ENCODE measurements at regions not wholly inside any gene's neighbourhood (a gene's known extent, or its start where the extent isn't known, plus 50 kb on each side); places are given as distances from the start of the nearest gene placed in this dataset.
"Not testable (repeated sequence)": the region's sequence is repeated elsewhere in the genome, so short reads cannot be mapped to it uniquely, and the experiment has no call there.

DNA sequence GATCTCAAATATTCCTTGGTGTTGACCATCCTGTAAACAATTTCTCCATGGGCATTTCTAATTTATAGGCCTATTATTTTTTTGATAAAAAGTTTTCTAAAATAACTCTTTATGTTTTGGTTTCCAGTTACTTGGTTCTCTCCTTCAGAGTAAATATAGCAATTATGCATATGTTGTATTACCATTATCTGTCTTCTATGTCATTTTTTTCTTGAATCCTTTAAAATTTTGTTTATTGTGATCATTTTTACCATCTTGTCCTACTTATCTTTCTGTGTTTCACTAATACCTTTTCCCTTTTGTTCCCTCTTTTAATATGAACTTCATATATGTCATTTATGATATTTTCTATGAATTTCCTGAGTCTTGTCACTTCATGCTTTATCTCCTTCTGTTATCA lies 341.1 kb downstream of the PDCD6IP start:
- no peak for DNase-seq

DNA sequence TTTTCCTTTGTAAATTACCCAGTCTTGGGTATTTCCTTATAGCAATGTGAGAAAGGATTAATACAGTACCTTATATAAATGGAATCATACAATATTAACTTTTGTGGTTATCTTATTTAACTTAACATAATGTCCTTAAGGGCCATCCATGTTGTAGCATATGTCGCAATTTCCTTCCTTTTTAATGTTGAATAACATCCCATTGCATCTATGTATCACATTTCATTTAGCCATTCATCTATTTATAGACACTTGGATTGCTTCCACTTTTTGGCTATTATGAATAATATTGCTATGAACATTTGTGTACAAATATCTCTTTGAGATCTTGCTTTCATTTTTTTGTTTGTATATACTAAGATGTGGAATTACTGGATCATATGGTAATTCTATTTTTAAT lies 342.2 kb downstream of the PDCD6IP start:
- no peak for DNase-seq

DNA sequence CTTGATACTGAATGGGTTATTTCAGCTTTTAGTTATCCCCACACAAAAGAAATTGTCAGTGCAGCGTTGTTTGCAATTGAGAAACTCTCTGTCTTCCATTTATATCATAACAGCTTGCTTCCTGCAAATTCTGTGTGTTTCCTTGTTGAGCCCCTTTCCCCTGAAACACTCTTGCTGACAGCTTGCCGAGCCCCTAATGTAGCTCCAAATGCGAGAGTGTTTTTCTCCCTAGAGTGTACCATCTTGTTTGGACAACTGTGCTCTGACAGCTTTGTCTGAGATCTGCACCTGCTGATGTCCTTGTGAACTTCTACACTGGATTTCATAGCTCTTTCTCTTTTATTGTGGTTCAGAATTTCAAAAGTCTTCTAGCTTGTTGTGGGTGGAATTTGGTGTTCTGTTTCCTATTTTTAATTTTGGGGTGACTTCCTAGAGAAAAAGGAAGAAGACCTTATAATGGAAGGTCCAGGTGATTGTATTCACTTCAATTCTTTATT lies 343.5 kb downstream of the PDCD6IP start:
- DNase-seq, result no peak

DNA sequence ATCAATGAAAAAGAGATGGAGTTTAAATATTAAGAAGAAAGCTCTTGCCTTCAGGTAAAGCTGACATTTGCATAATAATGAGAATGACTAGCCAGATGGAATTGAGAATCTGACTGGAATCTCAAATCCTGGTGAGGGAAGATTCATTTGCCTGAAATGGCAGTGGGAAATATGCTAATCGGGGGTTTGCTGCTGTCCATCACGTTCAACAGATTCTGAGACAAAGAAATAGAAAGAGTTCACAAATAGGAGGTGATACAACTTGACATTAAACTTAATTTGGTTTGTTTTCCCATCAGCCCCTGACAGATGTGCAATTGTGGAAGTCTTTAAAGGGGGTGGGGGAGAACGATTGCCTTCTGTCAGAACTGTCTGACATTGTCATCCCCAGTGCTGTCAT lies 347.4 kb downstream of the PDCD6IP start:
- no peak for DNase-seq

DNA sequence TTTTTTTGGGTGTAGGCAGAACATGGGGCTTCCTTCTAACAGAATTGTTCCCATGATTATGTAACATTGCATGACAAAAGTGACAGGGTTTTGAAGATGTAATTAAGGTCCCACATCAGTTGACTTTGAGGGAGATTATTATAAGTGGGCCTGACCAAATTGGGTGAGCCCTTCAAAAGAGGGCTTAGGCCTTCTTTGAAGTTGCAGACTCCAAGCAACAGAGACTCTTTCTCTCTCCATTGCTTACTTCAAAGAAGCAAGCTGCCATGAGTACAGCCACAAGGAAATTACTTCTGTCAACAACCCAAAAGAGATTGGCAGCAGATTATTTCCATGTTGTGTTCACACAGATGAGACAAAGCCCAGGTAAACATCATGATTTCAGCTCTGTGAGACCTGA lies 348.2 kb downstream of the PDCD6IP start:
- DNase-seq, result no peak

DNA sequence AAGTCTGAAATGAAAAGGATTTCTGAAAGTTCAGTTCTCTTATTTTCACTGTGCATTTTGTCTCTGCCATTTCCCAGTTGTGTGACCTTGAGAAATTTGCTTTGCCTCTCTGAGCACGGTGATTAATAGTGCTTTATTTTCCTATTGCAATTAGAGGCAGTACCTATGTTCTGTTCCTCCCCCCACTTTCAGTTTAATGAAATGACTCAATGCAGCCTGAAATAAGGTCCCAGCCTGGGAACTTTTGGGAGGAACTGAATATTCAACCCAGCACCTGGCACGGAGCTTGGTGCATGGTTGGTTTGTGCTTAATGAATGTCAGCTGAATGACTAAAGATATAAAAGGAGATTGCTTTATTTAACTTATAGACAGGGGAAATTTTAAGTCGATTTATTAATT lies 352.6 kb downstream of the PDCD6IP start:
- DNase-seq, result no peak

DNA sequence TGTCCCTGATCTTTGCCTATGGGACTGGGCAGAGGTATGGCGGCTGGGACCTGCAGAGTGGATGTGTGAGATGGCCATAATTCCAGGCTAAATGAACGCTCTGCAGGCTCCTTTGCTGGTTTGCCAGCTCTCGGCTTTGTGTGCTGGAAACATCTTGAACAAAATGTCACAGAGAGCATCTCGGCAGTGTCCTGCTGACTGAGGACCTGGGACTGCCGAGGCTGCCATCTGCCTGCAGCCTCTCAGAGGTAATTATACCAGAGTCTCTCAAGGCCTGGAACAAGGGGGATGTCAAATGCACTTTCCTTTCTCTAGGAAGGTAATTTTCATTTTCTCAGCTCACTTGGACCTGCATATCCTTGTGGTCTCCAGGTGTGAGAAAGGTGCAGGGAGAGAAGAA lies 354.2 kb downstream of the PDCD6IP start:
- DNase-seq, result no peak

DNA sequence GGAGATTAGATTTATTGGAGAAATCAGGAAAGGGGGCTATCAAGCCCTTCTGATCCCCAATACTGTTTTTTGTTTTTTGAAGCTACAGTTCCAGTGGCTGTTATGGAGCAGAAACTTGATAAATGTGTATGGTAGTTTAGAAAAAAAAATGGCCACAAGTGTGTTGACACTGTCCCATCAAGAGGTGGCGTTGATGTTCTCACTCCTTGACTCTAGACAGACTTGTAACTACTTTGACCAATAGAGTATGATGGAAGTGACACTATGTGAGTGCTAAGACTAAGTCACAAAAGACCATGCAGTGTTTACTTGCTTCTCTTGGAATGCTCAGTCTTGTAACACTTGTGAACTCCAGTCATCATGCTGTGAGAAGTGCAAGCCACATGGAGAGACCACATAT lies 356.7 kb downstream of the PDCD6IP start:
- no peak for DNase-seq

DNA sequence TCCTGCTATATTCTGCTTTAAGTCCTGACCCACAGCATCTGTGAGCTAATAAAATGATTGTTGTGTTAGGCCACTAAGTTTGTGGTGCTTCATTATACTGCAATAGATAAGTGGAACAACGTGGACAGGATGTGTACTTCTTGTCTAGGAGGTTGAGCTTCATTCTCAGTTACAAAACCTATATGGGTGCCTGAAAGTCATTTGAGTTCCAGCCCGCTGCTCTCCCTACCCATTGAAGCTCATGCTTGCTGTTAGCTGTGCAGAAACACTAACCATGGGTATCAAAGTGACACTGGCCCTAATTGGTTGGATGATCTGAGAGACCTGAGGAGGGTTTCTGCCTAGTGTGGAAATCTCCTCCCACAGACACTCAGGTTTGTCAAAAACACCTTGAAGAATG lies 357.2 kb downstream of the PDCD6IP start:
- no peak for DNase-seq

DNA sequence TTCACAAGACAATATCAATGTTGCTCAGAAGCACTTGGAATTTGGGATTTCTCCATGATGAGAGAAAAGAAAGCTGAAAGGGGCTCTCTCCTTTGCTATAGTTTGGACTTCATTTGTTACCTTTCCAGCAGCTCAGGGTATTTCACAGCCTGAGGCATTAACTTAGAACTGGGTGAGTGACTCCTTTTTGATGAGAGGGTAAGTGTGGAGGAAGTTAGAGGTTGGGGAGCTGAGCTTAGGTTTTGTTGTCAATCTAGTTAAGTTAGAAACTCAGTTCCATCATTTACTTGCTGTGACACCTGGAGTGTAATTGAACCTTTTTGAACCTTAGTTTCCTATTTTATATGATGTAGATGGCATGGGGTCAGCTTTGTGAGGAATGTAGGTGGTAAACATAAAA lies 359.1 kb downstream of the PDCD6IP start:
- no peak for DNase-seq

DNA sequence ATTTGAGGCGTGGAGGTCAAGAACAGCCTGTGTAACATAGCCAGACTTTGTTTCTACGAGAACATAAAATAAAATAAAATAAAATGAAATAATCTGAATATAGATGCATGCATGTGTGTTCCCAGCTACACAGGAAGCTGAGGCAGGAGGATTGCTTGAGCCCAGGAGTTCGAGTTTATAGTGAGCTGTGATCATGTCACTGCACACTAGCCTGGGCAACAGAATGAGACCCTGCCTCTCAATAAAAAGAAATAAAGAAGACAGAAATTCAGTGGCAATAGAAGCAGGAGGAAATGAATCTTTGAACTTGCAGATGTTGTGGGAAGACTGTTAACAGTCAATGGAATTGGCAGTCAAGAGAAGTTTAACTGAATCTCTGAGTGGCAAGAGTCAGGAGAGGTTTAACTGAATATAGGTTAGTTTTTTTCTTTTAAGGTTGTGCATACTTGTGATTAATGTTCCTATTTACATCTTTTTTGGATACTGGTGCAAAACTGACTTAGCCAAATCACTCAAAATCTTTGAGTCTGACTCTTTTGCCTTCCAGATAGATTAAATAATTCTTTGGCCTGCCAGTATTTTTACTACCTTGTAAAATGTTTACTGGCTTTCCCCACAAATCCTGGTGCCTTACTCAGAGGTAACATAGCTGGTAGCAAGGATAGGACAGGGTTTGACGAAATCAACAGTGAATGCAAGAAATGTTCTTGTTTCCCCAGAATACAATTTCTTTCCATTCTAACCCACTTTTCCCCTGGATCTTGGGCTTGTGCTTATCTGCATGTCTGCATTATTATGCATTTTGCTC lies 361.4 kb downstream of the PDCD6IP start:
- no peak for DNase-seq

DNA sequence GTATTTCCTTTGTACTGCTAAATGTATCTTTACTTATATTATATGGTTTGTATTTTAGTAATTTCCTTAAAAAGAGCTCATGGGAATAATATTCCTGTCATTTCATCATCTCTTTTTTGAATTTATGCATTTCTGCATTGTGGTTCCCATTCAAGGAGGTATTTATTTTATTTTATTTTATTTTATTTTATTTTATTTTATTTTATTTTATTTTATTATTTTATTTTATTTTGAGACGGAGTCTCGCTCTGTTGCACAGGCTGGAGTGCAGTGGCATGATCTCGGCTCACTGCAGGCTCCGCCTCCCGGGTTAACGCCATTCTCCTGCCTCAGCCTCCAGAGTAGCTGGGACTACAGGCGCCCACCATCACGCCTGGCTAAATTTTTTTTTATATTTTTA lies 371.2 kb downstream of the PDCD6IP start:
- not testable (repeated sequence) for DNase-seq

DNA sequence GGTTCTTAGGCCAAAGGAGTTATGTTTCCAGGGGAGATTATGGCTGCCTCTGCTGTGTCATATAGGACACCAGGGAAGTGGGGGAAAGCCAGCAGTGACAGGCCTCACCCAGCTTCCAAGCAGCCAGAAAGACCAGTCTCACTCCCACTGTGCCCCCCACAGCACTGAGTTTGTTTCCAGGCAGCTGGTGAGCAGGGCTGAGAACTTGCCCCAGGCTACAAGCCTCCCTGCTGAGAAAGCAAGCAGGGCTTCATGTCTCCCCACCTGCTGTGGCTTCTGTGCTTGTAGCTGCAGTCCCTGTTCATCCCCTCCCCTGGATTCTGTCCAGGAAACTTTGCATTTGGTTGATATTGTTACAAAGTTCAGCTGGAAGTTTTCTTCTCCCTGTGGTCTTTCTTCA lies 376.3 kb downstream of the PDCD6IP start:
- no peak for DNase-seq

DNA sequence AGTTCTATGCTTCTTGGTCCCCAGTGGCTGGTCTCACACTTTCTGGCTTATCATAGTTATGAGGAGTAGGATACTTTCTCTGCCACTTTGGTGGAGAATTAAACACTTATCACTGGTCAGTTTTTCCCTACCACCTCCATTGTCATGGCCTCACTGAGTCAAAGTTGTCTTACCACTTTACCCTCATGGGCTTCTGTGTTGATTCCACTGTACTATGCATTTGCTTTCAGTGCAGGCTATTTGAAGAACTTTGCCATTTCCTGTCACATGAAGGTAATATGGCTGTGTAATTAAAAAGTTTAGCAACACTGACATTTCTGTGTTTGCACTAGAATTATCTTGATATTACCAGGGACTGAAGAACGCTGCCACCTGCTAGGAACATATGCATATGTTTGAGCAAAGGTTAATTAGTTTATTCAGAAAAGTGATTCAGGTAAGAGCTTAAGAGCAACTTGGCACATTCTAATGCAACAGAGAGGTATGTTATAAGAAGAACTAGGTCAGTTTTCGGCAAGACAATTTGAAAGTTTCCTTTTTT lies 377.3 kb downstream of the PDCD6IP start:
- DNase-seq, result no peak

DNA sequence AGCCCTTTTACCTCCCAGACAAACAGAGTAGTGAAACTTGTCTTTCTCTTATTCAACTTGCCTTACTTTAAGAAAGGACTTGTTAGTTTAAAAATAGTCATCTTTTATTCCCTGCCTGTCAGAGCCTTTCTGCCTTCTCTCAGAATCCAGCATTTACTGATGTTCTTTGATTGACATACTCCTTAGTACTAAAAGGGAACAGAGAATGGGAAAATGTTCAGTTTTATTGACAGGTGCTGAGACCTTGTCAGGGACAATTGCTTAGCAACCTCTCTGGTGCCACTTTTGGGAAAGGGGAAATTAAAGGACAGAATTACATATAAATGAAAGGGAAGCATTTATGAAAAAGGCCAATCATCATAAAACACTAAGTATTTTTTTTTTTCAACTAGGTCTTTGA lies 378.3 kb downstream of the PDCD6IP start:
- DNase-seq, result no peak

DNA sequence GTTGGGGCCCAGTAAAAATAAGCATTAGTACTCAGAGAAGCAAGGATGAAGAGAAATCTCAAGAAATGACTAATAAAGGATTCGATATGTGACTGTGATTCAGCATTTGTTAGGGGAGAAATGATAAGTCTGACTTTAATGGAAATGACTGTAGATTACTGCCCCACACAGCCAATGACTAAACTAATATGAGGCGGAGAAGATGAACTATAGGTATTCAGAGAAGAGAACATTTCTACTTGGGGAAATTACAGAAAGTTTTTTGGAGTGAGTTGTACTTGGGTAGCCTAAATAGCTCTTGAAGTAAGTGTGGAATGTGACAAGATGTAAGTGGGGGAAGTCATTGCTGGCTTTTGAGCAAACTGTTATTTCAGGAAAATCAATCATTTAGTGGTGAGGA lies 380.0 kb downstream of the PDCD6IP start:
- DNase-seq, result no peak

DNA sequence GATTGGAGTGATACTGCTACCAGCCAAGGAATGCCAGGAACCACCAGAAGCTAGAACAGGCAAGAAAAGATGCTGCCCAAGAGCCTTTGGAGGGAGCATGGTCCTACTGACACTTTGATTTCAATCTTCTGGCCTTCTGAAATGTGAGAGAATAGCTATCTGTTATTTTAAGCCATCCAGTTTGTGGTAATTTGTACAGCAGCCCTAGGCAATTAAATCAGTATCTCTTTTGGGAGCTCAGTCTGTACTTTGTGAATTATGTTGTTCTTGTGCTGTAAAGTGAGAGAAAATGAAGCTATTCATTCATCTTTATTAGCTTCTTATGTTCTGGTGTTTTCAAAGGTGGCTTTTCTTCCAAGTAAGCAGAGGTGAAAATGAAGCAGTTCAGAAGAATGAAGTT lies 381.3 kb downstream of the PDCD6IP start:
- no peak for DNase-seq

DNA sequence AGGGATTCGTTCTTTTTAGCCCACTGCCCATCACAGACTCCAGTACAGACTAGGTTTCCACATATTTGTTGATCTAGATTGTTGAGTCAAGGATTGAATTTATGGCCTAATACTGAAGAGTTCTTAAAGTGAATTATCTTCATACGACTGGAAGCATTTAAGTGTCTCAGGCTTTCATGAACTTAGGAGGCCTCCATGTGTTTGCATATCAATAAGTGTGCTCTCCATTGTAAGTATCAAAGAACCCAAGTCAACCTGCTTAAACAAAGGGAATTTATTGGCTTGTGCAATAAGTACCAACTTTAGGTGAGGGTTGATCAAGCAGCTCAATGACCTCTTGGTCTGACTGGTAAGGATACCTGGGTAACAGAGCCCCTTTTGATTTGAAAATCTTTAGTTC lies 382.1 kb downstream of the PDCD6IP start:
- DNase-seq, result no peak

DNA sequence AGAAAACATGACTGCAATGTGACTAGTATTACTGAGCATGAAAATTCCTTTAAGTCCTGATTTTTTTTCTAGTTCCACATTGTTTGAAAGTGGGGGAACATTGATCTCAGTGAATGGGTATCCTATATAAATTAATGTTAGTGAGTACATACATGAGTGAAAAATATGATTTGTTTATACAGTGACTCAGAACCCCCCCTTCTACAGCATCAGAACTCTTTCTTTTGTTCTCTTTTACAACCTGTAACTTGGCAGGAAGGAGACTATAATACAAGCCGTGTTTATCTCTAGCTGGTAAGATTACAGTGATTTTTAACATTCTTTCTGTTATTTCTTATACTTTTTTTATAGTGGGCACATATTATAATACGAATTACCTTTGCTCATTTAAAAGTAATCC lies 384.7 kb downstream of the PDCD6IP start:
- DNase-seq, result no peak

DNA sequence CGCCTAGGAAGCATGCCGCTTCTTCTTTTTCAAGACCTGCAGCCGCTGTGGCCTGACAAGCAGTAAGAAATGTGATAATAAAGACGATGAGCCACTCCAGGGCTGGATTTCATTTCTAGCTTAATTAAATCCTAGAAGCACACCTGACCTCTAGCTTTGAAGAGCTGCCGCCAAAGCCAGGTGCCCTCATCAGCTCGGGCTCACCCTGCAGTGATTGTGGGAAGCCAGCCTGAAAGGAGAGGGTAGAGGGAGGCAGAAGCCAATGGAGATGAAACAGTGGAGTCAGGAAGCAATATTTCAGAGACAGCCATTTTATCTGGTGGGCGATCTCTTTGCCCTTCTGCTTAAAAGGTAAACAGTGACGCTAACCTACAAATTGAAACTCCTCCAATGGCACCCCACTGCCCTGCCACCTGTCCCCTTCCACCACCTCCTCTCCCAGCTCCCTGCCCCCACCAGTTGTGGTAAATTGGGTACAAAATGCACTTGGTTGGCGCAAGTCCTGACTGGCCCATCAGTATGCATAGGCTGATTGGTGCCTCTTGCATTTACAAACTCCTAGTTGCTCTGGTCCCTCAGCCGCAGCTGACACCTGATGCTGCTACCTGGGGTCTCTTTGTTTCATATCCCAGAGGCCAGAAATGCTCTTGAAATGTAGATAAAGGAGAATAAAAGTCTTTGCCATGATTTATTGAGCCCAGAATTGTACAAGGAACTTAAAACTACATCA lies 385.3 kb downstream of the PDCD6IP start:
- DNase-seq, result peak; percentile 51 to 68

DNA sequence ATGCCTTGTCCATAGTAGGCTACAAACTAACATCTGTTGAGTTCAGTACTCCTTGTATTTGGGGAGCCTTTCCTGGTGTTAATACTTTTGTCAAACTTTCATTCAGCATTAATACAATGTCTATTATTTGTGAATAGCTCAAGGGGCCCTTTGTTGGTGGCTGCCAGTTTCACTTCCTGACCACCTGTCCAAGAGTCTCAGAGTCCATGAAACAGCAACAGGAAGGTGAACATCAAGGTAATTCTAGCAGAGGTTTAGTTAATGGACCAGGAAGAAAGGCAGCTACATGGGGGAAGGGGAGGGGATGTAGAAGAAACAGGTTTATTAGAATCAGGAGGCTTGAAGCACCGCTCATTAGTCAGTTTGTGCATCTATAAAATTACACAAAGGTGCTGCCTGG lies 386.9 kb downstream of the PDCD6IP start:
- no peak for DNase-seq

DNA sequence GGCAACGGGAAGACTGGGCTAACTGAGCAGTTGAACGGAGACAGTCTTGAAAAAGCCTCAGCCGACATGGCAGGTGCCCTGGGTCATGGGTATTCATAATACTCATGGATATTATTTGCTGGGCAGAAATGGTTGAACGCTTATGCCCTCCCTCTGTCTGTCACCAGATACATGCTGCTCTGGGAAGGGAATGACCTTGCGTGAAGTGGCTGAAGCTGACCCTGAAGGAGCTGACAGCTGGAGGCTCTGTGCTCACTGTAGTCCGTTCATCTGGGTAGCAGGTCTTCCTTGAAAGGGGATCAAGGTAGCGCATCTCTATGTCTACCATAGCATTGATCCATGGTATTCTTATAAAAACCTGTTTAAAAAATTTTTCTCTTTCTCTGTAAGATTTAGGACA lies 390.7 kb downstream of the PDCD6IP start:
- no peak for DNase-seq

DNA sequence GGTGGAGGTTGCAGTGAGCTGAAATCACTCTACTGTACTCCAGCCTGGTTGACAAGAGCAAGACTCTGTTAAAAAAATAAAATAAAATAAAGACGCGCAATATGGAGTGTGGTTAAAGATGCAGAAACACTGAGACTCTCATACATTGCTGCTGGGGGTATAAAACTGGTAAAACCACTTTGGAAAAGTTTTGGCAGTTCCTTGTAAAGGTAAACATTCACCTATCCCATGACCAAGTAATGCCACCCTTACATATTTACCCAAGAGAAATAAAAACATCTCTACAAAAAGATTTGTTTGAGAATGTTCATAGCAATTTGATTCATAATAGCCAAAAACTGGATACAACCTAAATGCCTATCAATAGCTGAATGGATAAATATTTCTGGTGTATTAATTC lies 398.5 kb downstream of the PDCD6IP start:
- no peak for DNase-seq

DNA sequence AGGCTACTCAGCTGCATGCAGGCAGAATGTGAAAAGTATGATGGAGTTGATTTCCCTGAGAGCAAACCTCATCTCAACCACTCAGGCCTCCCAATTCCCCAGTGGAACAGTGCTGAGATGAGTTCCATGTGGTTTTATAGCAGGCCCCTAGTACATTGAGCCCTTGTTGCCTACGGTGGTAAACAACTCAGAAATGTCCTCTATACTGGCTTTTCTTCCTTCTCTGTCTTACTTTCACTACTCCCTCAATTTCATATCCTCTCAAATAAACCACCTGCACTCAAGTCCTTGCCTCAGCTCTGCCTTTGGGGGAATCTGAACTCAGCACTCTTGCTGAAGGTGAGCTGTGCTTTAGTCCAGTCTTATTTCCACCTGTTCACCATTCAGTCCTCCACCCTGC lies 399.9 kb downstream of the PDCD6IP start:
- no peak for DNase-seq

Data from NCI-H187 (cell line).